ENCODE measurements at regions not wholly inside any gene's neighbourhood (a gene's known extent, or its start where the extent isn't known, plus 50 kb on each side); places are given as distances from the start of the nearest gene placed in this dataset.

DNA sequence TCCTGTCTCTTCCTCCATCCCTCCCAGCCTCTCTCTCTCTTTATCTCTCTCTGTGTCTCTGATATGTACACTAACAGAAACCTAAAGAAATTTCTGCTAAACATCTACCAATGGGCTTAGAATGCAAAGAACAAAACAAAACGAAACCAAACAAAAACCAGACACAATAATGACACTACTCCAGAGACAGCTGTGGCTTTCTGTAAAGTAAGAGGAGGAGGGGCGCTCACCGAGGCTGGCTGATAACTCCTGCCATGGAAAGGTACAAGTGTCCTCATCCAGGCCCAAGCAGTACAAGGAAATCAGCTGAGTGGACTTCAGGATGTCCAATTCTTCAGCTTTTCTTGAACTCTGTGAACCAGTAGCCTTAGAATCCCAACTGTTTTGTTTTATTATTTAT lies 70.4 kb upstream of the FZD8 start:
- CTCF ChIA-PET = no interaction called here
- Histone ChIP-seq H3K27me3 (ENCODE audit: insufficient read depth, low read length) (peaks cover 13% of the 10 kb centered on the region; the same call in 1 of the 2 replicates), H3K9ac (ENCODE audit: low read length) (no peak overlapping the region), H3K9me2 (ENCODE audit: insufficient read depth) (no peaks in the 10 kb centered on the region), H3K4me1 (ENCODE audit: control insufficient read depth in 1 of 2, insufficient read depth in 2 of 2, low read length in 2 of 2) (no peaks in the 10 kb centered on the region), H4K20me1 (ENCODE audit: insufficient read depth) (no peaks in the 10 kb centered on the region), H3K9me3 (ENCODE audit: control insufficient read depth in 1 of 2, insufficient read depth in 1 of 2, low read depth in 1 of 2, low read length in 2 of 2) (no peaks in the 10 kb centered on the region), H3K4me2 (ENCODE audit: low read length) (no peak overlapping the region), H3K79me2 (ENCODE audit: insufficient read depth, low read length) (no peaks in the 10 kb centered on the region), H3K4me3 (replicated peaks in 1 of 2; ENCODE audit: low read depth in 1 of 2, low read length in 2 of 2) (no peak overlapping the region), H2AFZ (ENCODE audit: low read depth, low read length, poor library complexity, severe bottlenecking) (no peak overlapping the region), H3K36me3 (ENCODE audit: control insufficient read depth in 1 of 2, insufficient read depth in 2 of 2, low read length in 2 of 2) (no peaks in the 10 kb centered on the region), H3K27ac (ENCODE audit: low read depth, low read length) (no peak overlapping the region)
- POLR2A ChIA-PET = no interaction called here
- intact Hi-C loops (cut with micrococcal nuclease) = no loop called here
- BruUV-seq (replicated peaks) = no TSS peak
- TF ChIP-seq, protein P1, sequence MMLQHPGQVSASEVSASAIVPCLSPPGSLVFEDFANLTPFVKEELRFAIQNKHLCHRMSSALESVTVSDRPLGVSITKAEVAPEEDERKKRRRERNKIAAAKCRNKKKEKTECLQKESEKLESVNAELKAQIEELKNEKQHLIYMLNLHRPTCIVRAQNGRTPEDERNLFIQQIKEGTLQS (IDR thresholded peaks at IDR 0.05) = no peak
- no peak for TF ChIP-seq JUND (IDR thresholded peaks at IDR 0.05)
- TF ChIP-seq ZFX (IDR thresholded peaks at IDR 0.05) = no peak
- TF ChIP-seq, protein P2, sequence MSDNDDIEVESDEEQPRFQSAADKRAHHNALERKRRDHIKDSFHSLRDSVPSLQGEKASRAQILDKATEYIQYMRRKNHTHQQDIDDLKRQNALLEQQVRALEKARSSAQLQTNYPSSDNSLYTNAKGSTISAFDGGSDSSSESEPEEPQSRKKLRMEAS (IDR thresholded peaks at IDR 0.05) = no peak
- no peak for TF ChIP-seq SP1 (IDR thresholded peaks at IDR 0.05; ENCODE audit: low read depth)
- no peak for TF ChIP-seq SRF (IDR thresholded peaks at IDR 0.05; ENCODE audit: low read depth)
- TF ChIP-seq RAD21 (IDR thresholded peaks at IDR 0.05; ENCODE audit: low read depth) = no peak
- TF ChIP-seq, protein P3, sequence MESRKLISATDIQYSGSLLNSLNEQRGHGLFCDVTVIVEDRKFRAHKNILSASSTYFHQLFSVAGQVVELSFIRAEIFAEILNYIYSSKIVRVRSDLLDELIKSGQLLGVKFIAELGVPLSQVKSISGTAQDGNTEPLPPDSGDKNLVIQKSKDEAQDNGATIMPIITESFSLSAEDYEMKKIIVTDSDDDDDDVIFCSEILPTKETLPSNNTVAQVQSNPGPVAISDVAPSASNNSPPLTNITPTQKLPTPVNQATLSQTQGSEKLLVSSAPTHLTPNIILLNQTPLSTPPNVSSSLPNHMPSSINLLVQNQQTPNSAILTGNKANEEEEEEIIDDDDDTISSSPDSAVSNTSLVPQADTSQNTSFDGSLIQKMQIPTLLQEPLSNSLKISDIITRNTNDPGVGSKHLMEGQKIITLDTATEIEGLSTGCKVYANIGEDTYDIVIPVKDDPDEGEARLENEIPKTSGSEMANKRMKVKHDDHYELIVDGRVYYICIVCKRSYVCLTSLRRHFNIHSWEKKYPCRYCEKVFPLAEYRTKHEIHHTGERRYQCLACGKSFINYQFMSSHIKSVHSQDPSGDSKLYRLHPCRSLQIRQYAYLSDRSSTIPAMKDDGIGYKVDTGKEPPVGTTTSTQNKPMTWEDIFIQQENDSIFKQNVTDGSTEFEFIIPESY (IDR thresholded peaks at IDR 0.05; ENCODE audit: extremely low read depth, insufficient replicate concordance, low read length) = no peak
- no peak for TF ChIP-seq EZH2 (IDR thresholded peaks at IDR 0.05)
- TF ChIP-seq ZNF274 (IDR thresholded peaks at IDR 0.05; ENCODE audit: low read depth, low read length) = no peak
- RAD21 ChIA-PET (ENCODE audit: low non-redundant PET in 1 of 2, low total read pairs in 2 of 2, uncharacterized antibody in 2 of 2, unreplicated experiment in 2 of 2) = no interaction called here
- ATAC-seq (no peak), DNase-seq (ENCODE audit: low read depth, low spot score) (no peak)
